Activated CD4-positive, alpha-beta T cell treated with anti-CD3 and anti-CD28 coated beads for 36 hours (primary cell): ENCODE measurements at regions not wholly inside any gene's neighbourhood (a gene's known extent, or its start where the extent isn't known, plus 50 kb on each side); places are given as distances from the start of the nearest gene placed in this dataset.
"Not testable (repeated sequence)": the region's sequence is repeated elsewhere in the genome, so short reads cannot be mapped to it uniquely, and the experiment has no call there.

ENCODE experiments used
- ATAC-seq: fragments of 200-7000 bp; cut with Tn5 transposase; one replicate; pipeline ENCODE4 v1.10.0; 2021; ENCODE audit warnings: mild to moderate bottlenecking, moderate library complexity
- CTCF ChIA-PET: fragments of 350-600 bp; sonication (Branson Sonifier 250); formaldehyde crosslinking; loops from one replicate; lab custom pipeline; 2021; ENCODE audit warnings: antibody characterized with exemption; lab: Charles Lee
- POLR2A ChIA-PET: fragments of 350-600 bp; sonication (Branson Sonifier 250); formaldehyde crosslinking; loops from one replicate; lab custom pipeline; 2021; ENCODE audit warnings: antibody characterized with exemption, inconsistent platforms; lab: Charles Lee
- DNase-seq: peaks from one replicate; pipeline ENCODE4 v3.0.0-alpha.2; 2020
- H3K27ac Mint-ChIP-seq: one replicate; pipeline ENCODE4 v1.8.0; 2021; ENCODE audit warnings: mixed read lengths
- H3K27me3 Mint-ChIP-seq: one replicate; pipeline ENCODE4 v1.8.0; 2021; ENCODE audit warnings: mixed read lengths
- H3K36me3 Mint-ChIP-seq: one replicate; pipeline ENCODE4 v1.8.0; 2021; ENCODE audit warnings: low read depth, mixed read lengths
- H3K4me1 Mint-ChIP-seq: one replicate; pipeline ENCODE4 v1.8.0; 2021; ENCODE audit warnings: mixed read lengths
- H3K4me3 Mint-ChIP-seq: one replicate; pipeline ENCODE4 v1.8.0; 2021; ENCODE audit warnings: mild to moderate bottlenecking, moderate library complexity, mixed read lengths
- H3K9me3 Mint-ChIP-seq: one replicate; pipeline ENCODE4 v1.8.0; 2021; ENCODE audit warnings: low read depth, mixed read lengths
- intact Hi-C, 2 experiments: fragments of 100-400 bp; cut with DNase I in 1 of 2; cut with micrococcal nuclease in 1 of 2; formaldehyde crosslinking; loops; one replicate each; pipeline versions ENCODE4 v1.14.2 to v1.15.1; 2022 to 2024; cut with DNase I, micrococcal nuclease

GRCh38 chr12:13339538-13339937 is 143.0 kb downstream of the EMP1 start:
- Mint-ChIP-seq H3K36me3 (no peaks in the 10 kb centered on the region), H3K4me3 (no peak overlapping the region), H3K9me3 (no peaks in the 10 kb centered on the region), H3K27ac (no peak overlapping the region), H3K27me3 (peaks cover 33% of the 10 kb centered on the region), H3K4me1 (peaks cover 14% of the 10 kb centered on the region)
- ATAC-seq (no peak), DNase-seq (no peak)
- CTCF ChIA-PET = interaction anchor here (0.6 kb wide), 1 partner anchor 21 kb away, joined by 3 read pairs; no protein-coding TSS in a partner anchor
- POLR2A ChIA-PET = interaction anchor here (0.6 kb wide), 1 partner anchor 8 kb away, joined by 3 read pairs; no protein-coding TSS in a partner anchor
- intact Hi-C loops = no loop called here

GRCh38 chr12:13339091-13339490 is 142.6 kb downstream of the EMP1 start:
- ChIA-PET POLR2A (interaction anchor here (0.6 kb wide), 1 partner anchor 9 kb away, joined by 3 read pairs; no protein-coding TSS in a partner anchor), CTCF (no interaction called here)
- no peak for ATAC-seq
- DNase-seq = no peak
- H3K4me1 Mint-ChIP-seq = peaks cover 14% of the 10 kb centered on the region
- no peaks in the 10 kb centered on the region for H3K36me3 Mint-ChIP-seq
- H3K4me3 Mint-ChIP-seq = no peak overlapping the region
- intact Hi-C loops = no loop called here
- H3K27me3 Mint-ChIP-seq = peaks cover 33% of the 10 kb centered on the region
- H3K27ac Mint-ChIP-seq = no peak overlapping the region
- H3K9me3 Mint-ChIP-seq = no peaks in the 10 kb centered on the region

- Mint-ChIP-seq H3K36me3 (no peaks in the 10 kb centered on the region), H3K27ac (no peak overlapping the region), H3K9me3 (no peaks in the 10 kb centered on the region), H3K4me3 (no peak overlapping the region), H3K27me3 (peaks cover 28% of the 10 kb centered on the region), H3K4me1 (peaks cover 4% of the 10 kb centered on the region)
- ChIA-PET CTCF (no interaction called here), POLR2A (no interaction called here)
- intact Hi-C loops = no loop called here
- DNase-seq = no peak
- no peak for ATAC-seq
Observed at GRCh38 chr12:13337791-13338190, 141.3 kb downstream of the EMP1 start.

GRCh38 chr12:13336216-13336615 is 139.7 kb downstream of the EMP1 start:
- Mint-ChIP-seq H3K27ac (no peak overlapping the region), H3K27me3 (peaks cover 22% of the 10 kb centered on the region), H3K4me3 (no peak overlapping the region), H3K4me1 (no peaks in the 10 kb centered on the region), H3K36me3 (no peaks in the 10 kb centered on the region), H3K9me3 (peaks cover 2% of the 10 kb centered on the region)
- POLR2A ChIA-PET = no interaction called here
- CTCF ChIA-PET = no interaction called here
- intact Hi-C loops = no loop called here
- ATAC-seq (no peak), DNase-seq (no peak)

- ATAC-seq (no peak), DNase-seq (no peak)
- H3K36me3 Mint-ChIP-seq = no peaks in the 10 kb centered on the region
- intact Hi-C loops = no loop called here
- H3K27me3 Mint-ChIP-seq = peaks cover 25% of the 10 kb centered on the region
- ChIA-PET POLR2A (interaction anchor here (0.7 kb wide), 1 partner anchor 55 kb away, joined by 3 read pairs; no protein-coding TSS in a partner anchor), CTCF (no interaction called here)
- H3K4me1 Mint-ChIP-seq = no peaks in the 10 kb centered on the region
- no peak overlapping the region for H3K27ac Mint-ChIP-seq
- H3K4me3 Mint-ChIP-seq = no peak overlapping the region
- peaks cover 2% of the 10 kb centered on the region for H3K9me3 Mint-ChIP-seq
Observed at GRCh38 chr12:13328535-13328934, 132.0 kb downstream of the EMP1 start.

GRCh38 chr12:13326076-13326475 is 129.6 kb downstream of the EMP1 start:
- Mint-ChIP-seq H3K36me3 (no peaks in the 10 kb centered on the region), H3K4me3 (no peak overlapping the region), H3K27me3 (peaks cover 26% of the 10 kb centered on the region), H3K27ac (no peak overlapping the region), H3K9me3 (no peaks in the 10 kb centered on the region), H3K4me1 (no peaks in the 10 kb centered on the region)
- ATAC-seq (no peak), DNase-seq (no peak)
- ChIA-PET CTCF (no interaction called here), POLR2A (no interaction called here)
- intact Hi-C loops = no loop called here

- CTCF ChIA-PET, H3K27ac Mint-ChIP-seq: not testable (repeated sequence)
Observed at GRCh38 chr12:13325037-13325436, 128.5 kb downstream of the EMP1 start.

GRCh38 chr12:13318231-13319015 is 121.9 kb downstream of the EMP1 start:
- no peak for DNase-seq
- ChIA-PET CTCF (interaction anchor here (0.9 kb wide), 1 partner anchor 21 kb away, joined by 3 read pairs; no protein-coding TSS in a partner anchor), POLR2A (no interaction called here)
- no peak for ATAC-seq
- Mint-ChIP-seq H3K9me3 (no peaks in the 10 kb centered on the region), H3K36me3 (no peaks in the 10 kb centered on the region), H3K27ac (no peak overlapping the region), H3K4me3 (no peak overlapping the region), H3K4me1 (no peaks in the 10 kb centered on the region), H3K27me3 (peaks cover 25% of the 10 kb centered on the region)
- intact Hi-C loops = no loop called here

More at GRCh38 chr12:13325037-13325436, 128.5 kb downstream of the EMP1 start:
- H3K36me3 Mint-ChIP-seq, ATAC-seq, H3K9me3 Mint-ChIP-seq, DNase-seq, H3K4me3 Mint-ChIP-seq, intact Hi-C loops, POLR2A ChIA-PET, H3K4me1 Mint-ChIP-seq: not testable (repeated sequence)
- H3K27me3 Mint-ChIP-seq = peaks cover 25% of the 10 kb centered on the region

GRCh38 chr12:13316587-13317246 is 120.2 kb downstream of the EMP1 start:
- no peak overlapping the region for H3K4me3 Mint-ChIP-seq
- CTCF ChIA-PET = interaction anchor here (0.7 to 1.2 kb wide), 2 partner anchors 41 to 42 kb away, joined by 3 read pairs; no protein-coding TSS in a partner anchor
- intact Hi-C loops = no loop called here
- no peaks in the 10 kb centered on the region for H3K9me3 Mint-ChIP-seq
- H3K27me3 Mint-ChIP-seq = peaks cover 28% of the 10 kb centered on the region
- ATAC-seq = no peak
- no peaks in the 10 kb centered on the region for H3K36me3 Mint-ChIP-seq
- H3K27ac Mint-ChIP-seq = no peak overlapping the region
- no peaks in the 10 kb centered on the region for H3K4me1 Mint-ChIP-seq
- DNase-seq = no peak
- POLR2A ChIA-PET = no interaction called here

GRCh38 chr12:13313886-13314285 is 117.4 kb downstream of the EMP1 start:
- H3K27ac Mint-ChIP-seq = no peak overlapping the region
- POLR2A ChIA-PET = no interaction called here
- no peak overlapping the region for H3K4me3 Mint-ChIP-seq
- ATAC-seq (no peak), DNase-seq (no peak)
- H3K9me3 Mint-ChIP-seq = no peaks in the 10 kb centered on the region
- intact Hi-C loops = no loop called here
- no peaks in the 10 kb centered on the region for H3K4me1 Mint-ChIP-seq
- no peaks in the 10 kb centered on the region for H3K36me3 Mint-ChIP-seq
- H3K27me3 Mint-ChIP-seq = peaks cover 18% of the 10 kb centered on the region
- CTCF ChIA-PET = interaction anchor here (0.7 to 1.0 kb wide), 2 partner anchors 58 to 59 kb away, joined by 3 to 4 read pairs; no protein-coding TSS in a partner anchor

GRCh38 chr12:13311551-13311950 is 115.0 kb downstream of the EMP1 start:
- Mint-ChIP-seq H3K27me3 (peaks cover 17% of the 10 kb centered on the region), H3K9me3 (no peaks in the 10 kb centered on the region), H3K4me3 (no peak overlapping the region), H3K36me3 (no peaks in the 10 kb centered on the region), H3K27ac (no peak overlapping the region), H3K4me1 (no peaks in the 10 kb centered on the region)
- CTCF ChIA-PET = interaction anchor here (0.8 to 0.9 kb wide), 2 partner anchors 9 to 12 kb away, joined by 3 to 4 read pairs; no protein-coding TSS in a partner anchor
- POLR2A ChIA-PET = no interaction called here
- DNase-seq (no peak), ATAC-seq (no peak)
- intact Hi-C loops = no loop called here
